ENCODE measurements at regions not wholly inside any gene's neighbourhood (a gene's known extent, or its start where the extent isn't known, plus 50 kb on each side); places are given as distances from the start of the nearest gene placed in this dataset.

DNA sequence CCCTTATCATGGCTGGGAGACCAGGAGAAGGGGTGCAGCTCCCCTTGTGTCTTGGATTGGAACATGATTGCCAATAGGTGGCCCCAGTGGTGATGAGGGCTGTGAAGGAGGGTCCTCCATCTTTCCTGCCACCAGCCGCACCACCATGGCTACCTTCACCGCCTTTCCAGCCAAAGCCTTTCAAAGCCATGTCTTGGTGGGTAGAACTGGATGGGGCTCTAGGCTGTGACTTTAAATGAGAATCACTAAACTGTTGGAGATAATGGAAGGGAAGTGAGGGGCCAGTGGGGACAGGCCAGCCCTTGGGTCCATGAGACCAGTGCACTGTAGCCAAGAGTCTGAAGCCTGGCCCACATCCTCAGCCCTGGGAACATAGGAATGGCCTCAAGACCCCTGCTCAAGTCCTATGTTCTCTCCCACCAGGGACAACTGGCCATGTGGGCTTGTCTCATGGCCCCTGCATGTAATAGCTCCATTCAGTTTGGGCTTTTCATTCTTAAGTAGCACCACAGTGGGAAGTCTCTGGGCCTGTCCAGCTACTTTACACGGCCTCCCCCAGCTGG lies 345.7 kb downstream of the DYSF start:
- no peaks in the 10 kb centered on the region for H3F3A ChIP-seq (ENCODE audit: insufficient read depth, low read length, poor library complexity, severe bottlenecking)
- no peaks in the 10 kb centered on the region for H3K9me2 ChIP-seq (ENCODE audit: insufficient read depth, low read length)
- H3K9me3 ChIP-seq (ENCODE audit: low read length): no peaks in the 10 kb centered on the region
- no peak overlapping the region for H3K9ac ChIP-seq (ENCODE audit: low read length)
- no peak overlapping the region for H3K27ac ChIP-seq (ENCODE audit: low read length)
- no peak overlapping the region for H2AFZ ChIP-seq (ENCODE audit: low read depth, low read length)
- no peak for TF ChIP-seq TAF1 (IDR thresholded peaks at IDR 0.05; ENCODE audit: low read depth)
- TF ChIP-seq EP300 (conservative IDR thresholded peaks at IDR 0.05; ENCODE audit: poor library complexity, severe bottlenecking): no peak
- TF ChIP-seq, protein P1, sequence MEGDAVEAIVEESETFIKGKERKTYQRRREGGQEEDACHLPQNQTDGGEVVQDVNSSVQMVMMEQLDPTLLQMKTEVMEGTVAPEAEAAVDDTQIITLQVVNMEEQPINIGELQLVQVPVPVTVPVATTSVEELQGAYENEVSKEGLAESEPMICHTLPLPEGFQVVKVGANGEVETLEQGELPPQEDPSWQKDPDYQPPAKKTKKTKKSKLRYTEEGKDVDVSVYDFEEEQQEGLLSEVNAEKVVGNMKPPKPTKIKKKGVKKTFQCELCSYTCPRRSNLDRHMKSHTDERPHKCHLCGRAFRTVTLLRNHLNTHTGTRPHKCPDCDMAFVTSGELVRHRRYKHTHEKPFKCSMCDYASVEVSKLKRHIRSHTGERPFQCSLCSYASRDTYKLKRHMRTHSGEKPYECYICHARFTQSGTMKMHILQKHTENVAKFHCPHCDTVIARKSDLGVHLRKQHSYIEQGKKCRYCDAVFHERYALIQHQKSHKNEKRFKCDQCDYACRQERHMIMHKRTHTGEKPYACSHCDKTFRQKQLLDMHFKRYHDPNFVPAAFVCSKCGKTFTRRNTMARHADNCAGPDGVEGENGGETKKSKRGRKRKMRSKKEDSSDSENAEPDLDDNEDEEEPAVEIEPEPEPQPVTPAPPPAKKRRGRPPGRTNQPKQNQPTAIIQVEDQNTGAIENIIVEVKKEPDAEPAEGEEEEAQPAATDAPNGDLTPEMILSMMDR (IDR thresholded peaks at IDR 0.05; ENCODE audit: poor library complexity, severe bottlenecking): no peak
- TF ChIP-seq POLR2AphosphoS5 (IDR thresholded peaks at IDR 0.05): no peak
- no peak for TF ChIP-seq SMC3 (conservative IDR thresholded peaks at IDR 0.05; ENCODE audit: poor library complexity)
- TF ChIP-seq MXI1 (conservative IDR thresholded peaks at IDR 0.05; ENCODE audit: poor library complexity, severe bottlenecking): no peak
- TF ChIP-seq RAD21 (conservative IDR thresholded peaks at IDR 0.05): no peak
- no peak for TF ChIP-seq EZH2 (IDR thresholded peaks at IDR 0.05; ENCODE audit: borderline replicate concordance, insufficient read depth, low read length, poor library complexity, severe bottlenecking)
- TF ChIP-seq, protein P2, sequence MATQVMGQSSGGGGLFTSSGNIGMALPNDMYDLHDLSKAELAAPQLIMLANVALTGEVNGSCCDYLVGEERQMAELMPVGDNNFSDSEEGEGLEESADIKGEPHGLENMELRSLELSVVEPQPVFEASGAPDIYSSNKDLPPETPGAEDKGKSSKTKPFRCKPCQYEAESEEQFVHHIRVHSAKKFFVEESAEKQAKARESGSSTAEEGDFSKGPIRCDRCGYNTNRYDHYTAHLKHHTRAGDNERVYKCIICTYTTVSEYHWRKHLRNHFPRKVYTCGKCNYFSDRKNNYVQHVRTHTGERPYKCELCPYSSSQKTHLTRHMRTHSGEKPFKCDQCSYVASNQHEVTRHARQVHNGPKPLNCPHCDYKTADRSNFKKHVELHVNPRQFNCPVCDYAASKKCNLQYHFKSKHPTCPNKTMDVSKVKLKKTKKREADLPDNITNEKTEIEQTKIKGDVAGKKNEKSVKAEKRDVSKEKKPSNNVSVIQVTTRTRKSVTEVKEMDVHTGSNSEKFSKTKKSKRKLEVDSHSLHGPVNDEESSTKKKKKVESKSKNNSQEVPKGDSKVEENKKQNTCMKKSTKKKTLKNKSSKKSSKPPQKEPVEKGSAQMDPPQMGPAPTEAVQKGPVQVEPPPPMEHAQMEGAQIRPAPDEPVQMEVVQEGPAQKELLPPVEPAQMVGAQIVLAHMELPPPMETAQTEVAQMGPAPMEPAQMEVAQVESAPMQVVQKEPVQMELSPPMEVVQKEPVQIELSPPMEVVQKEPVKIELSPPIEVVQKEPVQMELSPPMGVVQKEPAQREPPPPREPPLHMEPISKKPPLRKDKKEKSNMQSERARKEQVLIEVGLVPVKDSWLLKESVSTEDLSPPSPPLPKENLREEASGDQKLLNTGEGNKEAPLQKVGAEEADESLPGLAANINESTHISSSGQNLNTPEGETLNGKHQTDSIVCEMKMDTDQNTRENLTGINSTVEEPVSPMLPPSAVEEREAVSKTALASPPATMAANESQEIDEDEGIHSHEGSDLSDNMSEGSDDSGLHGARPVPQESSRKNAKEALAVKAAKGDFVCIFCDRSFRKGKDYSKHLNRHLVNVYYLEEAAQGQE (IDR thresholded peaks at IDR 0.05; ENCODE audit: borderline replicate concordance): no peak
- no peaks in the 10 kb centered on the region for H3K27me3 ChIP-seq (ENCODE audit: insufficient read depth, low read depth, low read length)
- no peaks in the 10 kb centered on the region for H3K36me3 ChIP-seq (ENCODE audit: insufficient read depth, low read length)
- H4K20me1 ChIP-seq (ENCODE audit: insufficient read depth): no peaks in the 10 kb centered on the region
- H3K79me2 ChIP-seq (replicated peaks; ENCODE audit: insufficient read depth, low read length): no peaks in the 10 kb centered on the region
- H3K4me3 ChIP-seq (ENCODE audit: low read length): no peak overlapping the region
- no peak overlapping the region for H3K4me2 ChIP-seq (ENCODE audit: low read length)

DNA sequence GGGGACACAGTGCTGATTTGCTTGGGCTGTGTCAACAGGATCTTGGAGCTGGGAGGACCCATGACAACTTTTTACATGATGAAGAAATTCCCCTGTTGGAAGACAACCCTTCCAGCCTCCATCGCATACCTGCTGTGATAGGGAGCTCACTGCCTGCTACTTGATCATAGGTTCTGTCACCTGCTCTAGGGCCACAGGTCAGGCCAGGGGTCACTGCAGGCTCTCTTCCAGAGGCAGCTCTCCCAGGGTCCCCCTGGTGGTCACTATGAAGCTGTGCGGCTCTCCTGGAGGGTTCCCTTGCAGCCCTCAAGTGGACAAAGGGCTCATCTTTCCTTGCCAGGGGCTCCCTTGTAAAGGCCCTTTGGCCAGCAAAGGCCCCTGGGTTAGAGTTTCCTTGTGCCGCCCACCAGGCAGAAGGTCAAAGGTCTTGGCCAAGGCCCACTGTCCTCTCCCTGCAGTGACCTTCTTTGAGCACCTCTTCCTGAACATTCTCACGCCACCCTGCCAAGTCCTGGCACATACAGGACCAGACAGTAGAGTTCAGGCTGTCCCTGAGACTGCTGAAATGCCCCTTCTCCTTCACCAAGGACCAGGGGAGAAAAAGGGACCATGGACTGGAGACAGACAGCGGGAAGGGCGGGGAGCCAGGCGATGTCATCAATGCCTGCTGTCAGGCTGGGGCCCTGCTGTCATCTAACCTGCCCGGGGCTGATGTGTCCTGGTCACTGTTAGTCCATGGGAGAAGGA lies 345.1 kb downstream of the DYSF start:
- Histone ChIP-seq H3K27me3 (ENCODE audit: insufficient read depth, low read depth, low read length) (no peaks in the 10 kb centered on the region), H3K36me3 (ENCODE audit: insufficient read depth, low read length) (no peaks in the 10 kb centered on the region), H3F3A (ENCODE audit: insufficient read depth, low read length, poor library complexity, severe bottlenecking) (no peaks in the 10 kb centered on the region), H3K4me3 (ENCODE audit: low read length) (no peak overlapping the region), H3K27ac (ENCODE audit: low read length) (no peak overlapping the region), H4K20me1 (ENCODE audit: insufficient read depth) (no peaks in the 10 kb centered on the region), H3K9me2 (ENCODE audit: insufficient read depth, low read length) (no peaks in the 10 kb centered on the region), H2AFZ (ENCODE audit: low read depth, low read length) (no peak overlapping the region), H3K9me3 (ENCODE audit: low read length) (no peaks in the 10 kb centered on the region), H3K9ac (ENCODE audit: low read length) (no peak overlapping the region), H3K79me2 (replicated peaks; ENCODE audit: insufficient read depth, low read length) (no peaks in the 10 kb centered on the region), H3K4me2 (ENCODE audit: low read length) (no peak overlapping the region)
- TF ChIP-seq RAD21 (conservative IDR thresholded peaks at IDR 0.05) (no peak), TAF1 (IDR thresholded peaks at IDR 0.05; ENCODE audit: low read depth) (no peak), EP300 (conservative IDR thresholded peaks at IDR 0.05; ENCODE audit: poor library complexity, severe bottlenecking) (no peak), POLR2AphosphoS5 (IDR thresholded peaks at IDR 0.05) (no peak), EZH2 (IDR thresholded peaks at IDR 0.05; ENCODE audit: borderline replicate concordance, insufficient read depth, low read length, poor library complexity, severe bottlenecking) (no peak), SMC3 (conservative IDR thresholded peaks at IDR 0.05; ENCODE audit: poor library complexity) (no peak), MXI1 (conservative IDR thresholded peaks at IDR 0.05; ENCODE audit: poor library complexity, severe bottlenecking) (no peak)
- TF ChIP-seq, protein P1 (IDR thresholded peaks at IDR 0.05; ENCODE audit: poor library complexity, severe bottlenecking): no peak
- TF ChIP-seq, protein P2 (IDR thresholded peaks at IDR 0.05; ENCODE audit: borderline replicate concordance): no peak

Measured in neural cell (in vitro differentiated cells).